ENCODE measurements at regions not wholly inside any gene's neighbourhood (a gene's known extent, or its start where the extent isn't known, plus 50 kb on each side); places are given as distances from the start of the nearest gene placed in this dataset.

DNA sequence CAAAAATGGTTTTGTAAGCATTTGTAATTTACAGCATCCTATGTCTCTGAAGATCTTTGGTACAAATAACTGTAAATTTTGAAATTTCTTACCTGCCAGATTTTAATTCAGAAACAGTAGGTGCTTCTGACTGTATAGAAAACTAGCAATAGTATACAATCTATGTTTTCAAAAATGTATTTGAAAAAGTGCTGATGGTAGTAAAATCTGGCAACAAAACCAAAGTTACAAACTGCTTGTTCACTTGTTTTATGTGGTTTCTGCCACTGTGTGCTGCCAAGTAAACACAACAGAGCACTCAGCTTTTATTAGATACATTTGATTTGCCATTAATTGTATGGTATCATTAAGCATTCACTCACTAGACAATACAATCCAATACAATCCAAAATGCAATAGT, 206.1 kb downstream of the CPE start:
- TF ChIP-seq POLR2A (IDR thresholded peaks at IDR 0.05; ENCODE audit: low read depth): no peak
- TF ChIP-seq POLR2AphosphoS5 (IDR thresholded peaks at IDR 0.05): no peak
- TF ChIP-seq CTCF (IDR thresholded peaks at IDR 0.05): no peak
